GM23248 (cell line): ENCODE measurements at regions not wholly inside any gene's neighbourhood (a gene's known extent, or its start where the extent isn't known, plus 50 kb on each side); places are given as distances from the start of the nearest gene placed in this dataset.

Experiments
- DNase-seq: peaks from one replicate; pipeline ENCODE4 v3.0.0-alpha.2; 2015
- H2AFZ ChIP-seq: fragments of 200-600 bp; sonication (generic); 2 replicates; pipeline ENCODE4 v1.6.1; 2016; ENCODE audit warnings: antibody characterized with exemption
- H3F3A ChIP-seq: fragments of 200-600 bp; sonication (generic); 2 replicates; pipeline ENCODE4 v1.6.1; 2016; ENCODE audit warnings: mild to moderate bottlenecking, antibody characterized with exemption, mixed run types; ENCODE audit not compliant: insufficient read depth
- H3K27ac ChIP-seq: fragments of 200-600 bp; sonication (generic); 2 replicates; pipeline ENCODE4 v1.5.1; 2016; ENCODE audit warnings: mild to moderate bottlenecking
- H3K27me3 ChIP-seq: fragments of 200-600 bp; sonication (generic); replicated peaks from 2 replicates; pipeline ENCODE4 v1.6.1; 2016; ENCODE audit warnings: mild to moderate bottlenecking; ENCODE audit not compliant: insufficient read depth
- H3K36me3 ChIP-seq: fragments of 200-600 bp; sonication (generic); 2 replicates; pipeline ENCODE4 v1.6.1; 2016; ENCODE audit warnings: low read depth, mild to moderate bottlenecking
- H3K4me1 ChIP-seq: fragments of 200-600 bp; sonication (generic); 2 replicates; pipeline ENCODE4 v1.6.1; 2016; ENCODE audit warnings: mild to moderate bottlenecking; ENCODE audit not compliant: insufficient read depth
- H3K4me2 ChIP-seq: fragments of 200-600 bp; sonication (generic); one replicate; pipeline ENCODE4 v1.6.1; 2016; ENCODE audit warnings: mild to moderate bottlenecking; ENCODE audit not compliant: unreplicated experiment
- H3K4me3 ChIP-seq: fragments of 200-600 bp; sonication (generic); 2 replicates; pipeline ENCODE4 v1.5.1; 2016; ENCODE audit warnings: mild to moderate bottlenecking
- H3K79me2 ChIP-seq: fragments of 200-600 bp; sonication (generic); 2 replicates; pipeline ENCODE4 v1.6.1; 2016; ENCODE audit warnings: mild to moderate bottlenecking; ENCODE audit not compliant: insufficient read depth
- H3K9ac ChIP-seq: fragments of 200-600 bp; sonication (generic); 2 replicates; pipeline ENCODE4 v1.6.1; 2016; ENCODE audit warnings: mild to moderate bottlenecking
- H3K9me2 ChIP-seq: fragments of 200-600 bp; sonication (generic); 2 replicates; pipeline ENCODE4 v1.6.1; 2016; ENCODE audit warnings: mixed run types, mild to moderate bottlenecking, moderate library complexity; ENCODE audit not compliant: insufficient read depth
- H3K9me3 ChIP-seq: fragments of 200-600 bp; sonication (generic); one replicate; pipeline ENCODE4 v1.6.1; 2017; ENCODE audit warnings: low read depth
- H4K20me1 ChIP-seq: fragments of 200-600 bp; sonication (generic); 2 replicates; pipeline ENCODE4 v1.6.0; 2016; ENCODE audit not compliant: insufficient read depth
- EZH2 ChIP-seq: fragments of 200-600 bp; sonication (generic); IDR thresholded peaks from 2 replicates; pipeline ENCODE4 v1.6.1; 2018; ENCODE audit warnings: antibody characterized with exemption, mild to moderate bottlenecking; ENCODE audit not compliant: insufficient read depth, poor library complexity, severe bottlenecking
- EZH2phosphoT487 ChIP-seq: fragments of 200-600 bp; sonication (generic); IDR thresholded peaks from 2 replicates; pipeline ENCODE4 v1.6.1; 2018; ENCODE audit warnings: antibody characterized with exemption, moderate library complexity, mild to moderate bottlenecking, low read depth; ENCODE audit not compliant: insufficient read depth
- WGBS, 2 experiments: methylation state at CpG; one replicate each; pipeline ENCODE4 v1.1.6; 2015 to 2017; ENCODE audit warnings: low lambda C conversion rate in 2 of 2, low coverage in 1 of 2; ENCODE audit errors: missing lambda C conversion rate in 2 of 2; 5-methylcytosine and 5-hydroxymethylcytosine counted together
- in situ Hi-C: fragments of 300-500 bp; cut with MboI; formaldehyde crosslinking; loops from 2 replicates; pipeline ENCODE4 v1.15.0; 2020

- Histone ChIP-seq H3K9me3 (no peaks in the 10 kb centered on the region), H3K9ac (no peak overlapping the region)
Observed at GRCh38 chr16:72444696-72445095, 272.7 kb upstream of the PMFBP1 start.

GRCh38 chr16:72443809-72444208 is 271.9 kb upstream of the PMFBP1 start:
- 0% methylated on average over 1 of the region's 1 CpG for WGBS, 2 experiments

More at GRCh38 chr16:72444696-72445095, 272.7 kb upstream of the PMFBP1 start:
- Histone ChIP-seq H4K20me1 (no peaks in the 10 kb centered on the region), H3K79me2 (no peaks in the 10 kb centered on the region), H3F3A (peaks cover 8% of the 10 kb centered on the region), H3K27ac (no peak overlapping the region), H3K9me2 (no peaks in the 10 kb centered on the region), H3K27me3 (no peaks in the 10 kb centered on the region), H3K4me2 (no peak overlapping the region), H3K36me3 (no peaks in the 10 kb centered on the region), H3K4me3 (no peak overlapping the region), H2AFZ (no peak overlapping the region), H3K4me1 (no peaks in the 10 kb centered on the region)
- no peak for DNase-seq
- 82 to 87% methylated on average over 1 of the region's 1 CpG for WGBS, 2 experiments
- in situ Hi-C loops = no loop called here
- TF ChIP-seq EZH2 (no peak), EZH2phosphoT487 (no peak)

DNA sequence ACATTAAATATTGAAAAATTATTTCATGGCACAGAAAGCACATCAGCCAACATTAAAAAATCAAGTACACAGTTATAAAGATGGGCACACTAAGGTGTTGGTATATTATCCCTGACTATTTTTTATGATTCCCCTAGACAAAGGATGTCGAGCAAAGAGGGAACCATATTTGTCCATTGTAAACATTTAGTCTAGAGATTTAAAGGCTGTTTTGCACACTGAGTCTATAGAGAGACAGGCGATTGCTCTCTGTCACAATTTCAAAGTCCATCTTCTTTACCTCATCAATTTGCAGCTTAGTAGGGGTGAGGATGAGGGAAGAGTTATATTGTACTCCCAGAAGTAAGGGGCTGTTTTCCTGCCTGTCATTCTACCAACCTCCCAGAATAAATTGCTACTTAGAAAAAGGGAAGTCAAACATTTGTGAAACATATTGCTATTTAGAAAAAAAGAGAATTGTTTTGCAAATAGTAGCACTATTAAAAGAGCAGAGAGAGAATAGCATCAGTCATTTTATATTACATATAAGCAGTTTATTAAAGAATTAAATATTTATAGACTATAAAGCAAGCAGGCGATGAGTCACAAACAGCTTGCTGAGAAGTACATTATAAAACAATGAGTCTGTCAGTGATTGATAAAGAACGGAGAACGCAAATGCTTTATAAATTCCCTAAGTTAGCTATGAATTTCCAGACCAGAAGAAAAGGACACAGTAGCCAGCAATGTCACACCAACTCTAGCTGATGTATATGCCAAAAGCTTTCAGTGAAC is 270.6 kb upstream of the PMFBP1 start:
- Histone ChIP-seq H3K79me2 (no peaks in the 10 kb centered on the region), H3K9ac (no peak overlapping the region), H3K27ac (no peak overlapping the region), H2AFZ (no peak overlapping the region), H4K20me1 (no peaks in the 10 kb centered on the region), H3K36me3 (no peaks in the 10 kb centered on the region), H3K4me3 (no peak overlapping the region), H3K4me1 (no peaks in the 10 kb centered on the region), H3K27me3 (no peaks in the 10 kb centered on the region), H3K9me3 (no peaks in the 10 kb centered on the region), H3K9me2 (no peaks in the 10 kb centered on the region), H3K4me2 (no peak overlapping the region), H3F3A (peaks cover 8% of the 10 kb centered on the region)
- TF ChIP-seq EZH2 (no peak), EZH2phosphoT487 (no peak)
- in situ Hi-C loops = no loop called here
- no peak for DNase-seq
- 84 to 86% methylated on average over 5 of the region's 5 CpGs for WGBS, 2 experiments

More at GRCh38 chr16:72443809-72444208, 271.9 kb upstream of the PMFBP1 start:
- in situ Hi-C loops = no loop called here
- no peaks in the 10 kb centered on the region for H3K9me3 ChIP-seq
- H3K36me3 ChIP-seq = no peaks in the 10 kb centered on the region
- no peaks in the 10 kb centered on the region for H3K27me3 ChIP-seq
- DNase-seq = peak; percentile 4
- H4K20me1 ChIP-seq = no peaks in the 10 kb centered on the region
- TF ChIP-seq EZH2phosphoT487 = no peak
- no peak for TF ChIP-seq EZH2
- no peak overlapping the region for H3K4me3 ChIP-seq
- no peak overlapping the region for H2AFZ ChIP-seq
- no peaks in the 10 kb centered on the region for H3K9me2 ChIP-seq
- H3K27ac ChIP-seq = no peak overlapping the region
- H3F3A ChIP-seq = peaks cover 8% of the 10 kb centered on the region
- no peaks in the 10 kb centered on the region for H3K4me1 ChIP-seq
- H3K4me2 ChIP-seq = no peak overlapping the region
- H3K79me2 ChIP-seq = no peaks in the 10 kb centered on the region
- H3K9ac ChIP-seq = no peak overlapping the region

GRCh38 chr16:72437891-72438290 is 265.9 kb upstream of the PMFBP1 start:
- Histone ChIP-seq H2AFZ (no peak overlapping the region), H3K9me2 (no peaks in the 10 kb centered on the region), H3K4me3 (no peak overlapping the region), H3F3A (no peaks in the 10 kb centered on the region), H3K4me1 (no peaks in the 10 kb centered on the region), H3K27ac (no peak overlapping the region), H3K27me3 (no peaks in the 10 kb centered on the region), H3K36me3 (no peaks in the 10 kb centered on the region; the same call in 1 of the 2 replicates), H3K9me3 (no peaks in the 10 kb centered on the region), H4K20me1 (no peaks in the 10 kb centered on the region), H3K79me2 (no peaks in the 10 kb centered on the region), H3K4me2 (no peak overlapping the region), H3K9ac (no peak overlapping the region)
- in situ Hi-C loops = no loop called here
- no peak for TF ChIP-seq EZH2
- no peak for TF ChIP-seq EZH2phosphoT487
- no peak for DNase-seq

DNA sequence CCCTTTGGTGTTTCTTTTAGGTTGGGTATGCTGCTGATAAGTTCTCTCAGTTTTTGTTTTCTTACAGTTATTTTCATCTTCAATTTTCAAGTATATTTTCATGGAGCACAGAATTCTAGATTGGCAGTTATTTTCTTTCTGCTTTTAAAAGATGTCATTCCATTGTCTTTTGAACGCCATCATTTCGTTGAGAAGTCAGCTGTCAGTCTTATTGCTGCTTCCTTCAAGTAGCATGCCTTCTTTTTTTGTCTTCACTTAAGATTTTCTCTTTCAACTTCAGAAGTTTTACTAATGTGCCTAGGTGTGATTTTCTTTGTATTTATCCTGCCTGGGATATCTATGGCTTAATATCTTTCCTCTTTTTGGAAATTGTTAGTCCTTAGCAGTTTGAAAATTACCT is 262.2 kb upstream of the PMFBP1 start:
- no peak overlapping the region for H2AFZ ChIP-seq
- DNase-seq = peak; percentile 10
- H3F3A ChIP-seq = no peaks in the 10 kb centered on the region
- H3K4me1 ChIP-seq = no peaks in the 10 kb centered on the region
- no peak overlapping the region for H3K9ac ChIP-seq
- no peak for TF ChIP-seq EZH2phosphoT487
- no peak for TF ChIP-seq EZH2
- no peaks in the 10 kb centered on the region for H3K9me3 ChIP-seq
- H3K4me2 ChIP-seq = no peak overlapping the region
- in situ Hi-C loops = no loop called here
- no peaks in the 10 kb centered on the region; the same call in 1 of the 2 replicates for H3K36me3 ChIP-seq
- no peaks in the 10 kb centered on the region for H4K20me1 ChIP-seq
- H3K4me3 ChIP-seq = no peak overlapping the region
- H3K27ac ChIP-seq = no peak overlapping the region
- WGBS, 2 experiments = 88 to 90% methylated on average over 2 of the region's 2 CpGs
- no peaks in the 10 kb centered on the region for H3K27me3 ChIP-seq
- H3K9me2 ChIP-seq = no peaks in the 10 kb centered on the region
- no peaks in the 10 kb centered on the region for H3K79me2 ChIP-seq
